ENCODE measurements at regions not wholly inside any gene's neighbourhood (a gene's known extent, or its start where the extent isn't known, plus 50 kb on each side); places are given as distances from the start of the nearest gene placed in this dataset.

DNA sequence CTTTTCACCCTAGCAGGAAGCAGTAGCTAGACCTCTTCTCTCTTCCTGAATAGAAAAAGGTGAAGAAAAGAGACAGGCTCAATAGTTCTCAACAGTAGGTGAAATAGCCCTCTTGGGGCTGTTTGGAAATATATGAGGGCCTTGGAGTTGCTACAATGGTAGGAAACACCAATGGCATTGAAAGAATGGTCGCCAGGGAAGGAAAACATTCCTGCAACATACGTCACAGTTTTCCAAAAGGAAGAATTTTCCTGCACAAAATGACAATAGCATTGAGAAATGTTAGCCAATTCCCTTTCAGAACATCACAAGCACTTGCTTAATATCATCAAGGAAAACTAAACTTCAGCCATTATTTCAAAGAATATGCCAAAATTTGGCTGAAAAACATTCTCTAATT, 484.5 kb downstream of the IGSF11 start:
- no peak for DNase-seq

DNA sequence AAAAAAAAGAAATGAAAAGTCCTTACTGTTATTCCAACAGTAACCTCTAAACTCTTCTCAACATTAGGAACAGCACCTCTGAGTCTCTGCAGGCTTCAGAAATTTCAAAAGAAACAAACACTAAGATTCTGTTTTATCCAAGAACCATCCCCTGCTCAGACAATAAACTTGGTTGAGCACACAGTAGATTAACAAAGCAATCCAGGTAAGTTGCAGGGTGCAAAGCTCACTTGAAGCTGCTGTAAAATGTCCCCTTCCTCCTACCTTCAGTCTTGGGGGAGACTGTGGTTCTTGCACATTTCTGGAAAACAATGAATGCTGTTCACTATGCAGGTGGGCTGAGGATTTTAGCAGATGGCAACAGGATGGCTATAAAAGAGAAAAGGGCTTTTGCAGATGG, 484.1 kb downstream of the IGSF11 start:
- no peak for DNase-seq

DNA sequence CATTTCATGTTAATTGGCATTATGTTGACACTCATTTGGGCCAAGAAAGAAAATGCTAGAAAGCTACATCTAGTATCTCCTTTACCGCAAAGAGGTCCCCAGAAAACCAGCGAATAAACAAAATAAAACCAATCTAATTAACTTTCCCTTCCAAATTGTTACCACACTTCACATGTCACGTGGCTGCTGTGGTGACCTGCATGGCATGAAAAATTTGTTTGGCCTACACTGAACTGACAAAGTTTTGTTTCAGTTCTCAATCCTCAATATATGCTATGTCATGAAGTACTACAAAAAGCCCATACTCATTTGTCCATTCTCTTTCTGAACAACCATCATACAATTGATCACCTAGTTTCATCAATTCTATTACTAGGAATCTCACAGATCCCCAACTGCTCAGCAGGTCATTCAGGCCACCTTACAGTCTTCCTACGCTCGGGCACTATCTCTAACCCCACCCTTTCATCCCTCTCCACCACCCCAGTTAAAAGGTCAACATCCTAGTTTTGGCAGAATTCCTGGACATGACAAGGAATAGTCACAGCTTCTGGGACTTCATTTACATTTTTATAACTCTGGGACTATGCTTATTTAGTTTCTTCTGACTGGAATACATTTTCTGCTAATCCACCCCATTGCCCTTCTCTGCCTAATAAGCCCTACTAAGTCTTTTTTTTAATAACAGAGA, 480.4 kb downstream of the IGSF11 start:
- DNase-seq = no peak

DNA sequence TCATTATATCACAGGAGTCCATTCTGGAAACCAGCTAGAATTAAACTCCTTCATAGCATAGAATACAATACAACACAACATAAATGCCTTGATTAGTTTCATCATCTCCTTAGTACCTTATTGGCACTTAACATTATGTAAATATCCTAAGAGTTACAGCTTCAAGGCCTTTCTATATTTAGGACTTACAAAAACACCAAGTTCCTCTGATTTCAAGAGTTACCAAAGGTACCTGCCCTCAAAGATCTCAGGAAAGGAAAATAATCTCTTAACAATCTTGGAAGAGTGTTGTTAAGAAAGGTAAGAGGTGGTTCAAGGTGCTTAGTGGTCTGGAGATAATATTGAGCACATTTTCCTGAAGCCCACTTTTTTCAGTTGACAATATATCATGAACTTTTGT, 477.7 kb downstream of the IGSF11 start:
- no peak for DNase-seq

DNA sequence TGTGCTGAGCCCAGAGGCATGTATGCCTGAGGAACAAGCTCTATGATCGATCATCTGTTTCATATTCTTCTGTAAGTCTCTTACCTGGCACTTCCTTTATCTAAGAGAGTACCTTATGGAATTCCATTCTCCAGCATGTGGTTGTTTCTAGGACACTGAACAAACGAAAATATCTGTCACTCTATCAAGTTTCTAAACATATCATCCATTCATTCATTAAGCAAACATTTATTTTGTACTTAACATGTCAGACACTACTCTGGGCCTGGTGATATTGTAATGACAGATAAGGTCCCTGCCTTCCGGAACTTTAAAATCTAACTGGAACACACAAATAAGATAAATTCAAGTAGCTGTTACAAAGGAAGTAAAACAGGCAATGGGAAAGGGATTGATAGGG, 477.1 kb downstream of the IGSF11 start:
- no peak for DNase-seq

DNA sequence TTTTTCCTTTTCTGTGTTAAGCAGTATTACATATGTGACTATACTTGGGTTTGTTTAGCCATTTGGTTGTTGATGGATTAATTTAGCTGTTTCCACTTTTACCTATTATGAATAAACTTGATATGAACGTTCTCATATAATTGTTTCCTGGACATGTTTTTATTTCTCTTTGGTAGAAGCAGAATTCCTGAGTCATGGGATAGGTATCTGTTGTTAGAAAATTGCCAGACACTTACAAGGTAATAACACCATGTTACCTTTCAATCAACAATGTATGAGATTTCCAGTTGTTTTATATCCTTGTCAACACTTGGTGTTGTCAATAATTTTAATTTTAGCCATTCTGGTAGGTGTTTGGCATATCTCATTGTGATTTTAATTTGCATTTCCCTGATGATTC, 475.4 kb downstream of the IGSF11 start:
- DNase-seq = no peak

DNA sequence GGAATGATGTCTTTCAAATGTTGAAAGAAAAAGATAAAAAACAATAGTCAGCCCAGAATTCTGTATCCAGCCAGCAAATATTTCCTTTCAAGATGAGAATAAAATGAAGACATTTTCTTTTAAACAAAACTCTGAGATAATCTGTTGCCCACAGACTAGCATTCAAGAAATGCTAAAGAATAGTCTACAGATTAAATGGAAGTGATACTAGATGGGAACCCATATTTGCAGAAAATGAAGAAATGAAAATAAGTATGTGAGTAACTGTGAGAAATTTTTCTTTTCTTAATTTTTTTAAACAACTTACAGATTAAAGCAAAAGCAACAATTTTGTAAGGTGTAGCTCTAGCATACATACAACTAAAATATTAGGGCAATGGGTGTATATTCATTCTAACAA, 469.8 kb downstream of the IGSF11 start:
- DNase-seq = no peak

DNA sequence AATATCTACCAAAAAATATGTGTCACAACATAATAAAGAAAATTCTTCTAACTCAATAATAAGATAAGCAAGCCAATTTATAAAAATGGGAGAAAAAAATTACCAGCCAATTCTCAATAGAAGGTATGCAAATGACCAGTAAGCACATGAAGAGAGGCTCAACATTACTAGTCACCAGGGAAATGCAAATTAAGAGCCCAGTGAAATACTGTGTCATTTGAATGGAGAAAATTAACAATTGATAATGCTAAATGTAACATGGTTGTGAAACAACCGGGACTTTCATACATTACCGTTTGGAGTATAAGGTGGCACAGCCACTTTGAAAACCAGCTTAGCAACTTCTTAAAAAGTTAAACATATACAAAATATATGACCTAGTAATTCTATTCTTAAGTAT, 460.7 kb downstream of the IGSF11 start:
- no peak for DNase-seq

DNA sequence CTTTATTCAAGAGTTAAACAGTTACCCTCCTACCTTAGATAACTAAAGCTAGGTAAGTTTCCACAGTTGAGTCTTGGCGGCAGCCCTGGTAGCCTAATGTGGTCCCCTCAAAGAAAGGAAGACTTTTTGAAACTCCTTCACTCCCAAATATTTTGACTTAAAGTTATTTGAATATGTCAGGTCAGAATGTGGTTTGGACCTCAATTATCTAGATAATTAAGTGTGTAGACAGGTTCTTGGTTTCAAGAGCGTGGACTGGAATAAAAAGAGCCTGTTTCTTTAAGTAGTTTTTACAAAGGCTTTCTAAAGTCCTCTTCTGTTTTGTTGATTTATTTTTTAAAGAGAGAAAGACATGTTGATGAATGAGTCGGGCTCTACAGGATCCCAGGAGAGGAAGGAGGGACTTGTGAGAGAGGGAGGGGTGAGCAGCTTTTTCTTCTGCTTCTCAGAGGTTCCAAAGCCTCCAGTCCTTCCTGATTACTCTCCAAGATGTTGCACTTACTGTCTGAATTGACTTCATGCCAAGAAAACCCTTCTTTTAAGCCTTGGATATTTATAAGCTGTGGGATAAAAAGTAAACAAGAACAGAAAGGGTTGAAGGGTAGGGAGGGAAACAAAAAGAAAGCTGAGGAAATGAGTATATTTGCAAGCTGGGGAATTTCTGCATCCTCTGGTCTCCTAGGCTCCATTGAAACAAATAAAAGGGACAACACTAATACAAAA, 457.4 kb downstream of the IGSF11 start:
- DNase-seq = no peak

DNA sequence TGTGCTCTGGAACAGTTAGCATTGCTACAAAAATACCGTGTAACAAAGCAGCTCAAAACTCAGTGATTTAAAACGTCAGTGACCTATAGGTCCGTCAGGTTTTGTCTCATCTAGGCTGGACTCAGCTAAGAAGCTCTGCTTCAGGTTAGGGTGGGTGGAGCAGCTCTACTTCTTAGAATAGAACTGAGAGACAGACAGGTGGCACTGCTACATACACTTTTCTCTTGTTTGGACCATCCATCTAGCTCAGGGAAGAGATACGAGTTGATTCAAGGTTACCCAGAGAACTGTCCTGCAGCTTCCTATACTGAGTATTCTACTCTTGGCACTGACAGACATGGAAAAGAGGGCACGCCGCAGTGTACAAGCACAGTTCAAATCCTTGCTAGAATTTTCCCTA, 456.1 kb downstream of the IGSF11 start:
- DNase-seq = no peak

DNA sequence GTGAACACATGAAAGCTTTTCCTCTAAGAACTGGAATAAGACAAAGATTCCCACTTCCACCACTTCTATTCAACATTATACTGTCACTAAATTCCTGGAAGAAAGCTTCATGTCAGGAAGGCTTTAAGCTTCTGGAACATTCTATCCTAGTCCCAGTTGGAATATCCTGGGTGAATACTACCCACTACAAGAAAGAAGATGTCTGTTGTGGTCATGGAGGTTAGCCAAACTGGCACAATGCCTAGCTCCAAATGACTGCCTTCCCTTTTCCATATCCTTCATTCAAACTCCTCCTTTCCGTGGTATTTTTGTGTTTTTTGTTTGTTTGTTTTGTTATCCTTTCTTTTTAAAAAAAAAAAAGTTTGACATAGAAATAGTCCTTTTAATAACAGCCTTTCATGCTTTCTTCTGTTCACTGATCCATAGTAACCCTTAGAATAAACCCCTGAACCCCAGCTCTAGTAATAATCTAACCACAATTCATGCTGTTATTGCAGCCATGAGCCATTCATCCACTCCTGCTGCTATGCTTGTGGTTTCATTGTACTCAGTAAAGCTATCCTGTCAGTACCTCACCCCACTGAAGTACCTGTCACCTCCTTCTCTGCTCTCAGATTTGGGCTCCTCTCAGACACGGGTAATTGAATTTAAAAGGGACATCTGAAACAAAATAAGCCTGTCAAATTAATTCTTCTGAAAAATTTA, 447.5 kb downstream of the IGSF11 start:
- DNase-seq = no peak

DNA sequence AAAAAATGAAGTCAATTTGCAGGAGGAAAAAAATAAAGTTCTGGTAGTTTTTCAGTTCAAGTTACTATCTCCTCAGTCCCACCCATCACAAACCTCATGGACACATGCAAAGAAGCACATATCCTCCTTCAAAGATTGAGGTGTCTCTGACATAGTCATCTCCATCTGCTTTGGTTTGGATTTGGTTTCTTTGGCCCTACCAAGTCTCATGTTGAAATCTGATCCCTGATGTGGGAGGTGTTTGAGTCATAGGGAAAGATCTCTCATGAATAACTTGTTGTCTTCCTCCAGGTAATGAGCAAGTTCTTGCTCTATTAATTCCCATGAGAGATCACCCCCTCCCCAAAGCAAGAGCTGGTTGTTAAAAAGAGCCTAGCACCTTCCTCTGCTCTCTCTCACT, 446.8 kb downstream of the IGSF11 start:
- no peak for DNase-seq

DNA sequence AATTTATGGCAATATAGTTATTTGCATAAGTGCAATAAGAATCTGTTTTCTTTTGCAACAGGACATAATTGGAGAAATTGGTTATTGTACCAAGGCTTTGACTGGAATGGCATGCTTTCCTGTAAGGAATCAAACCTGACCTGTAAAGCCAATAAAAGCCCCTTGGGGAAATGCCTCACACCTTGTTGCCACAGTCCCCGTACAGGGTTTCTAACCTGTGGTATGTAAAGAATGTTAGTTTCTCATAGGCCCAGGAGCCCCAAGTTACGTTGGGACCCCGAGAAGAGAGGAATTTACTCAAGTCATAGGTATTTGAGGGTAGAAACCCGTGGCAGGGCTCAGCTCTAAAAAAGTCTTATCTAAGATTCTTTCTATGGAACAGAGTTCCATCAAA, 441.4 kb downstream of the IGSF11 start:
- DNase-seq = no peak

DNA sequence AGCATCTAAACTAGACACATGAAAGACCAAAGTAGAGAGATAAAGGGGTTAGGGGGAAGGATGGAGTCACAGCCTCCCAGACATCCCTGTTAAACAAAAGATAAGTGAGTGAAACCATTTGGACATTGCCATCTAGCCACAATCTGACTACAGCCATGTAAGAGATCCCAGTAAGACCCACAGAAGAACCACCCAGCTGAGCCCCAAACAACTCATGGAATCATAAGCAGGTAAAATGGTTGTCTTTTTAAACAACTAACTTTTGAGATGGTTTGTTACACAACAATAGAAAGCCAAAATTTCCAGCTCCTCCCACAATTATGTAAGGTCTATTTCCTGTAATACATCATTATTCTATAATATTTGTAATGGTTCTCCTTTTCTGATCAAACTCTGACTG, 437.5 kb downstream of the IGSF11 start:
- DNase-seq = no peak

DNA sequence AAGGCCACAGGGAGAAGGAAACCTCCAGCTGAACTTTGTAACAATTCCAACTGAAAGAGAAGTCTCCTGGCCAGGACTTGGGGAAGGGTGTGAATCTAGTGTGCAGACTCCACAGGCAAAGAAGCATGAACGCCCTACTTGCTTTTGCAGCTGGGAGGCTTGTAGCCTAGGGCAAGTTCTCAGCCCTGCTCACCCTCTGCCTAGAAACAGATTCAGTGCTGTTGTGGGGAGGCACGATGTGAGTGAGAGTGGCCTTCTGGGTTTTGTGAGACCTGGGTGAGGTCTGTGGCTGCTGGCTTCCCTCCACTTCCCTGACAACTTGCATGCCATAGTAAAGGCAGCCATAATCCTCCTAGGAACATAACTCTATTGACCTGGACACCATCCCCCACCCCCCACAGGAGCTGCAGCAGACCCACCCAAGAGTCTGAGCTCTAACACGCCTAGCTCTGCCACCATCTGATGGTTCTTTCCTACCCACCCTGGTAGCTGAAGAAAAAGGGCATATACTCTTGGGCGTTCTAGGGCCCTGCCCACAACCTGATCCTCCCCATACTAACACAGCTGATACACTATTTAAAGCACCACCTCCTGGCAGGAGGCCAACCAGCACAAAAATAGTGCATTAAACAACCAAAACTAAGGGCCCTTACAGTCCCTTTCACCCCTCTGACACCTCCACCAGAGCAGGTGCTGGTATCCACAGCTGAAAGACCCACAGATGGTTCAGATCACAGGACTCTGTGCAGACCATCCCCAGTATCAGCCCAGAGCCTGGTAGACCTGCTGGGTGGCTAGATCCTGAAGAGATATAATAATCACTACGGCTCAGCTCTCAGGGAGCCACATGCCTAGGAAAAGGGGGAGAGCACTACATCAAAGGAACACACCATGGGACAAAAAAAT, 426.5 kb downstream of the IGSF11 start:
- no peak for DNase-seq

DNA sequence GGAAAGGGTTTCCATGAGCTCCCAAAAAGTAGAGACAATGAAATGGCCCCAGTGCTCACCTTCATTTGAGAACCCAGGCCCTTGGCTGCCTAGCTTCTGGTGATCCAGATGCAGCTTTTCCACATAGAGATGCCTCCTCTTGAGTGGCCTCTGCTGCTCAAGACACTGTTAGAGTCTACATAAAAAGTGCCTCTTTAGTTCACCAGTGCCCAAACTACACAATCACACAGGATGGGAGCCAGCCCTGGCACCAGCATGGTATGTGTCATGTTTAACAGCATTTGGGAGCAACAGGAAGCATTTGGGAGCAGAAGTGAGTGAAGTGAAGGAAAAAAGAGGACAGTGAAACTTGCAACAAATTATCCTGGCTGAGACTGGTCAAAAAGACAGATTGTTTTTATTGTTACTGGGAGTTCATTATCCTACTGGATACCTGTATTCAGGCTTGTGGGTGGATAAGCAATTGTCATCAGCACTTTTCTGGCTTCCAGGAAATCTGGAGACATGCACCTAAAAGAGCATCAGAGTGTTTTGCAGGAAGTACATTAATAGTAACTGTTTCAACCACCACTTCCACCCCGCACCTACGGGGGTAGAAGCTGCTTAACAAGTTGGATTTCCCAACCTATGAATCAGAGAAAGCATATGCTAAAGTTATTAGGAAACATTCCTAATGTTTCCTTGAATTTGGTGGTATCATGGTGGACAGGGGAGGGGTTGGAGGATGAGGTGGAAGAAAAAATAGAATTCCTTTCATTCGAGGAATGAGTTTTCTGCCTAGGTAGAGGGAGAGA, 416.2 kb downstream of the IGSF11 start:
- DNase-seq = no peak

DNA sequence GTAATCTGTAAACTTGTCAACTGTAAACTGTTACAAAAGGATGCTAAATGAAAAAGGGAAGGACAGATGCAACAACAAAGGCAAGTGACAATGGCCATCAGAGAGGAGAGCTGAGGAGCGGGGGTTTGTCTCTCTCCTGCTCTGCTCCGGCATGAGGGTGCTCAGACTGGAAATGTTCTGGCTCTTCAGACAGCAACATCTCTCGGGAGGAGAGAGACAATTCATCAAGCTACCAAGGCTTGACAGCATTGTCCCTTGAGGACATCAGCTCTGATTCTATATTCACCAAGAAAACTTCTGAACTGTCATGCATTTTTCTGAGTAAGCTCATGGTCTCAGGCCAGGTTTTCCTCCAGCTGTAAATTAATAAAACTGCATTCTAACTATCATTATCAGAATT, 408.2 kb downstream of the IGSF11 start:
- DNase-seq = no peak

DNA sequence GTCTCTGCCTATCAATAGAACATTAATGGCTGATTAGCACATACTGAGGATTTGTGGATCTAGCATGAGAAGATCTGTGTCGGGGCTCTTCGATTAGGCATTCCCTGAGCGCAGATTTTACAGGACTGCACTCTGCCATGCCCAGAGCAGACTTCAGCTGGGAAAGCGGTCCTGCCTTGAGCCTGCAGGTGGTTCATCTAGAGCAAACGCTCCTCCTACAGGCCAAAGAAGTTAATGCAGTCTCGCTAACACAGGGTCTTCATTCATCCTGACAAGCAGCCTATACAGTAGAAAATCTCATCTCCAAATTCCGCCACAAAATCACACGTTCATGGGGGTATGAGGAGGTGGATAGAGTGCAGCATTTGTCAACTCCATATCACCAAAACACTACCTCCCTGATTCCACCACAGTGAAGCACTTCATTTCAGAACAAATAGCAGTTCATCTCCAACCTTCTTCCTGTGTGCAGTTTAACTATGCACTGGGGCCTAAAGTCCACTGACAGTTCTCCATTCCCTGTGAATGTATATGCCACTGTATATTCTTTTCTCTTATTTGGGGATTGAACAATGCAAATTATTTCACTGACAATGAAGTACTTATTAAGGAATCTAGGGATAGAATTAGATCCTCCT, 405.8 kb downstream of the IGSF11 start:
- DNase-seq = peak; percentile 51

DNA sequence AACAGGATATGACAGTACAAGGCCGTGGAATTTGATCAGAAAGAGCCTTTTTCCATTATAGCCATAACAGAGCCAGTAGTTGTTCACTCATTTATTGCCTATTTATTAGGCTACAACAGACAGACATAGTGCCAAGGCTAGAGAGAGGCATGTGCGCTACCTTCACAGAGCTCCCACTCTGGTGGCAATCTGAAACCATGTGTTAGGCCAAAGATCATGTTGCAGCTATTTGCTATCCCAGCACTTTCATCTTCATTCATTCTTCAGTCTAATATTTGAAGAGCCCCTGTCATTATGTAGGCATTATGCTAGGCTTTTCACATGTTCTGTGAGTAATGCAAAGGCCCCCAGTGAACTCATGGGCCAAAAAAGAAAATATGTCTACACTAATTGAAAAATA, 404.8 kb downstream of the IGSF11 start:
- no peak for DNase-seq

DNA sequence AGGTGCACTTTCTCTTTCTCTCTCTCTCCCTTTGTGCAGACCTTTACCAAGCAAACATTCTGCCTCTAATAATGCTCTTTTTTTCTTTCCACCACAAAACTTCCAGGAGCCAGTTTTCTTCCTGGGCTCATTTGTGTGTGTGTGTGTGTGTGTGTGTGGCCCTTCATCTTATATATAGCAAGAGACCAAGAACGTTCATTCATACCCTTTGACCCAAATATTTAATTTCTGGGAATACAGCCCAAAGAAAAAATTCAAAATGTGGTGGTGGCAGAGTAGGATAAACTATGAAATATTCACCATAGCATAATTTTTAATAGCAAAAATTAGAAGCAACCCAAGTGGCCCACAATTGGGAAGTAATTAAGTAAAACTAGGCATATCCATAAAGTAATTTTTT, 398.9 kb downstream of the IGSF11 start:
- no peak for DNase-seq

DNA sequence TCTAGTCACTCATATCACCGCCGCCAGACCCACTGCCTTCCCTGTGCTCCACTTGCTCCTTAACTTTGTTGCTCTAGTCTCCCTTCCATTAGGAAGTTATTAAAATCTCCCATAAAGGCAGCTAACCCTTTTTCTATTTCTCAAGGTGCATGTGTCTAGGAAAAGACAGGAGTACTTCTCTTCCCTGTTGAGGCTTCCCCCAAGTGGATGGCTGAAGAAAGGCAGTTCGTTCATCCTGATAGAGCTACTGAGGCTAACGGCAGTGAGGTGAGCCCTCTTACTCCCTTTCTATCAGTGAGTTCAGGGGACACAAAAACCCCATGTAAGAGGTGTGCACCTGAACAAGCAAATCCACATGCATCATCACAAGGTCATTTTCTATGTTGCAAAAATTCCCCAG, 397.8 kb downstream of the IGSF11 start:
- DNase-seq = no peak

DNA sequence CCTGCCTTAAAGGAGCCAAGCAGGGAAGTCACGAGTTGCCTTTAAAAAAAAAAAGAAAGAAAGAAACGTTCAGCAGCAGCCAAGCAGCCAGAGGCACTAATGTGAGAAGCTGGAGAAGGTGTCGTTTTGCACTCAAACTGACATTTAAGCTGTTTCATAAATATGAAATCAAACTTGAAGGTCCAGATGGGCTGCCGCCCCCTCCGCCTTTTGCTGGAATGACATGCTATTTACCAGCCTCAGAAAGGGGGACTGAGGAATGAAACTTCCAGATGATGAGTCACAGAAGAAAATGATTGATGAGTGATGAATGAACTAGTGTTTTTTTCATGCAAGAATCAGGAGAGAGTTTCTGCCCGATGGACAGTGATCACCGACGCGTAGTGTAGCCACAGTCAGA, 396.8 kb downstream of the IGSF11 start:
- DNase-seq = no peak
